SJSA1 (cell line): ENCODE measurements at regions not wholly inside any gene's neighbourhood (a gene's known extent, or its start where the extent isn't known, plus 50 kb on each side); places are given as distances from the start of the nearest gene placed in this dataset.
A peak's percentile ranks its signal among the peaks of the same experiment; 100 is the strongest.

Source experiments
- DNase-seq, 2 experiments: peaks; one replicate each; pipeline ENCODE4 v3.0.0-alpha.2; 2015 to 2020; ENCODE audit warnings: low spot score in 2 of 2, low read depth in 1 of 2
- H3K27ac ChIP-seq: fragments of 250-450 bp; sonication (Bioruptor Pico); 2 replicates; pipeline ENCODE4 v1.5.1; 2020; ENCODE audit warnings: mild to moderate bottlenecking, moderate library complexity
- H3K27me3 ChIP-seq: fragments of 250-450 bp; sonication (Bioruptor Pico); replicated peaks from 2 replicates; pipeline ENCODE4 v1.5.1; 2020; ENCODE audit warnings: mild to moderate bottlenecking, moderate library complexity
- H3K36me3 ChIP-seq: fragments of 250-450 bp; sonication (Bioruptor Pico); 2 replicates; pipeline ENCODE4 v1.5.1; 2020; ENCODE audit warnings: mild to moderate bottlenecking
- H3K4me1 ChIP-seq: fragments of 250-450 bp; sonication (Bioruptor Pico); replicated peaks from 2 replicates; pipeline ENCODE4 v1.6.1; 2021; ENCODE audit warnings: mild to moderate bottlenecking
- H3K4me3 ChIP-seq: fragments of 250-450 bp; sonication (Bioruptor Pico); 2 replicates; pipeline ENCODE4 v1.5.1; 2020; ENCODE audit warnings: mild to moderate bottlenecking
- H3K9me3 ChIP-seq: fragments of 250-450 bp; sonication (Bioruptor Pico); replicated peaks from 2 replicates; pipeline ENCODE4 v1.5.1; 2020; ENCODE audit warnings: mild to moderate bottlenecking

DNA sequence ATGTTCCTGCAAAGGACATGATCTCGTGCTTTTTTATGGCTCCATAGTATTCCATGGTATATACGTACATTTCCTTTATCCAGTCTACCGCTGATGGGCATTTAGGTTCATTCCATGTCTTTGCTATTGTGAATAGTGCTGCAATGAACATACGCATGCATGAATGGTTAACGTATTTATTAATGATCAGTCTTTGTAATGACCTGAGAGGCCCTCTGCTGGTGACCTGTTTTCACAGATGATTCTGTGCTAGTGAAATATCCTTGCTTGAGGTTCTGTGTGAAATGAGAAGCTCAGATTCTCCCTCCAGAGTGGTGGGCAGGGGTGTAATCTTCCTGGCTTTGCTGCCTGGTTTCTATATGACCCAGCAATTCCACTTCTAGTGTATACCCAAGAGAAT lies 160.2 kb upstream of the RASGRP1 start:
- H3K36me3 ChIP-seq, result no peaks in the 10 kb centered on the region
- no peaks in the 10 kb centered on the region for H3K9me3 ChIP-seq
- no peak for DNase-seq
- no peak overlapping the region for H3K27ac ChIP-seq
- H3K4me3 ChIP-seq, result no peak overlapping the region
- H3K4me1 ChIP-seq, result peaks cover 8% of the 10 kb centered on the region
- H3K27me3 ChIP-seq, result no peaks in the 10 kb centered on the region

- Histone ChIP-seq H3K27me3 (no peaks in the 10 kb centered on the region), H3K36me3 (no peaks in the 10 kb centered on the region), H3K4me1 (peaks cover 4% of the 10 kb centered on the region), H3K4me3 (no peak overlapping the region), H3K9me3 (no peaks in the 10 kb centered on the region), H3K27ac (no peak overlapping the region)
- DNase-seq, result no peak
These were observed 161.6 kb upstream of the RASGRP1 start for GRCh38 chr15:38726187-38726586.

GRCh38 chr15:38733331-38733730 lies 168.7 kb upstream of the RASGRP1 start:
- Histone ChIP-seq H3K9me3 (no peaks in the 10 kb centered on the region; the same call in 1 of the 2 replicates), H3K4me3 (no peak overlapping the region), H3K27me3 (no peaks in the 10 kb centered on the region), H3K27ac (no peak overlapping the region), H3K4me1 (no peaks in the 10 kb centered on the region), H3K36me3 (no peaks in the 10 kb centered on the region)
- DNase-seq, result no peak

- no peaks in the 10 kb centered on the region for H3K36me3 ChIP-seq
- H3K27ac ChIP-seq, result peak overlapping the region; percentile 54
- H3K4me1 ChIP-seq, result peaks cover 26% of the 10 kb centered on the region
- no peaks in the 10 kb centered on the region for H3K27me3 ChIP-seq
- DNase-seq, result peak; percentile 79 to 80
- H3K9me3 ChIP-seq, result no peaks in the 10 kb centered on the region
- no peak overlapping the region for H3K4me3 ChIP-seq
These were observed 175.6 kb upstream of the RASGRP1 start for GRCh38 chr15:38740206-38740605.

GRCh38 chr15:38743147-38743546 lies 178.5 kb upstream of the RASGRP1 start:
- H3K27ac ChIP-seq, result no peak overlapping the region
- DNase-seq, result no peak
- H3K4me1 ChIP-seq, result peaks cover 35% of the 10 kb centered on the region
- H3K4me3 ChIP-seq, result no peak overlapping the region
- no peaks in the 10 kb centered on the region for H3K36me3 ChIP-seq
- no peaks in the 10 kb centered on the region for H3K27me3 ChIP-seq
- H3K9me3 ChIP-seq, result no peaks in the 10 kb centered on the region

DNA sequence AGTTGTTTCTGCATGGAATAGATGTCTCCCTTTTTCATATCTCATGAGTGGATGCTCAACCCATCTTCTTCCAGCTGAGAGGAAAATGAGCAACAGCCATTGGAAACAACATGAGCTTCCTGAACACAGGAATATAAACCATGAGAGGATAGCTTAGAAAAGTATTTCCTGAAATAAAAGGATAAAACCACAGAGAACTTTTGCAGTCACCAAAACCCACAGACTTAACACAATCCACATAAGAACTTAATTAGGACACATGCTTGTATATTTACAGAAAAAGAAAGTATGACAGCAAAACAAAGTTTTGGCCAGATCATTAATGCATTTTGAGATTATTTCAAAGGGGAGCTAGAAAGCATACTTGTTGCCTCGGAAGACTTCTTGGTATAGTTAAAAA lies 180.5 kb upstream of the RASGRP1 start:
- Histone ChIP-seq H3K9me3 (no peaks in the 10 kb centered on the region), H3K4me3 (no peak overlapping the region), H3K4me1 (peaks cover 26% of the 10 kb centered on the region), H3K27ac (no peak overlapping the region), H3K27me3 (no peaks in the 10 kb centered on the region), H3K36me3 (no peaks in the 10 kb centered on the region)
- peak in 1 of 2 experiments; percentile 33 for DNase-seq

- DNase-seq, result no peak
- no peak overlapping the region for H3K4me3 ChIP-seq
- H3K27me3 ChIP-seq, result no peaks in the 10 kb centered on the region
- H3K4me1 ChIP-seq, result peaks cover 21% of the 10 kb centered on the region
- no peaks in the 10 kb centered on the region for H3K36me3 ChIP-seq
- no peaks in the 10 kb centered on the region for H3K9me3 ChIP-seq
- no peak overlapping the region for H3K27ac ChIP-seq
These were observed 181.0 kb upstream of the RASGRP1 start for GRCh38 chr15:38745626-38746025.

DNA sequence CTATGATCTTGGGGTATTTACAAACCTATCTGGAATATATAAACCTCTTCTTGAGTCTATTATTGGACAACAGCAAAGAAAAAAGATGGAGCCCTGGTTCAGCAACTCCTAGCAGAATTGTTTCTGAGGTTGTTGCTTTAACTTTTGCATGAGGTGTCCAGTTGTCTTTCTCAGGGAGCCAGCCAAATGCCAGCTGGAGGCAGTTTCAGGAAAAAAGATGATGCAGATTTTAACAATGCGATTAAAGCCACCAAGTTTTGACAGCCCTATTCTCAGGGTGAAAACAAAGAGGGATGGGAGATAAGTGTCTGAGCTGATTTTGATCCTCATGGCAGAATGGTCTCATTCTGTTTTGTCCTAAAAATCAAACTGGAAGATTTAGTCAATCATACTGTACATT lies 181.6 kb upstream of the RASGRP1 start:
- peaks cover 19% of the 10 kb centered on the region for H3K4me1 ChIP-seq
- H3K36me3 ChIP-seq, result no peaks in the 10 kb centered on the region
- no peaks in the 10 kb centered on the region for H3K27me3 ChIP-seq
- DNase-seq, result no peak
- H3K4me3 ChIP-seq, result no peak overlapping the region
- H3K9me3 ChIP-seq, result no peaks in the 10 kb centered on the region
- no peak overlapping the region for H3K27ac ChIP-seq

DNA sequence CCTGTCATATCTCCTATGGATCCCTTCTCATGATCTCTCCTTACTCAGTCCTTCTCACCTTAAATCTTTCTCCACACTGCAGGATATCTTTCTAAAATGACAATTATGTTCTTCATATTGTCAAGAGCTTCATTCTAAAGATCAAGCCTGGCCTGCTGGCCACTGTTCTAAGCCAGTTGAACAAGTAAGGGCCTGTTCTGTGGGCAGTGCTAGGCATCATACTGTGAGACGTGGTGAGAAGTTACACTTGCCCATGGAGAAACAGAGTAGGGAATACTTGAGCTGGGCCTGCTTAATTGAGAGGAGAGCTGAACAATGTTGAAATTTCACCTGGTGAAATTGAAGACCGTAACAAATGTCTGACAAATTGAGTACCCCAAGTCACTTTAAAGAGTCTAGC lies 184.1 kb upstream of the RASGRP1 start:
- Histone ChIP-seq H3K4me3 (no peak overlapping the region), H3K27me3 (no peaks in the 10 kb centered on the region), H3K36me3 (no peaks in the 10 kb centered on the region), H3K9me3 (no peaks in the 10 kb centered on the region), H3K4me1 (peaks cover 19% of the 10 kb centered on the region), H3K27ac (no peak overlapping the region)
- no peak for DNase-seq

- Histone ChIP-seq H3K27ac (no peak overlapping the region), H3K36me3 (no peaks in the 10 kb centered on the region), H3K4me3 (no peak overlapping the region), H3K4me1 (peaks cover 3% of the 10 kb centered on the region), H3K27me3 (no peaks in the 10 kb centered on the region), H3K9me3 (no peaks in the 10 kb centered on the region)
- no peak for DNase-seq
These were observed 186.2 kb upstream of the RASGRP1 start for GRCh38 chr15:38750786-38751185.

GRCh38 chr15:38755718-38756117 lies 191.1 kb upstream of the RASGRP1 start:
- H3K27me3 ChIP-seq, result no peaks in the 10 kb centered on the region
- no peaks in the 10 kb centered on the region for H3K36me3 ChIP-seq
- no peak overlapping the region for H3K27ac ChIP-seq
- H3K4me1 ChIP-seq, result peaks cover 23% of the 10 kb centered on the region
- no peak for DNase-seq
- no peak overlapping the region for H3K4me3 ChIP-seq
- no peaks in the 10 kb centered on the region for H3K9me3 ChIP-seq

GRCh38 chr15:38756441-38756840 lies 191.8 kb upstream of the RASGRP1 start:
- DNase-seq, result no peak
- Histone ChIP-seq H3K36me3 (no peaks in the 10 kb centered on the region), H3K4me1 (peaks cover 23% of the 10 kb centered on the region), H3K27ac (no peak overlapping the region), H3K4me3 (no peak overlapping the region), H3K9me3 (no peaks in the 10 kb centered on the region), H3K27me3 (no peaks in the 10 kb centered on the region)

DNA sequence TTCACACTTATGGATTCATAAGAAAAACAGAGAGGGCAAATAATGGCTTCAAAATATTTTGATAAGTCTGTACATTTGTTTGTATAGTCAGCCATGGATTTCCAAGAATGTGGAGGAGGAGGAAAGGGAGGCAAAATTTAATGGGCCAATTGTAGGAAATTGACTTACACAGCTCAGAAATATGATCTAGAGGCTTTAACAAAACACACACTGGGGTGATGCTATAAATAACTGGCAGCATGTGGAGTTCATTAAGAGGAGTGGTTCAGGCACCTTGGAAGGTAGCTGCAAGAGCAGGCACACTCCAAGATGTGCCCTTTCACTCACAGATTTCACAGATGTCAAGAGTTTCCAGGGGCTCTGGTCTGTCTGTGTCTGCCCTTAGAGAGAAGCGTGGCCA lies 193.4 kb upstream of the RASGRP1 start:
- H3K9me3 ChIP-seq, result no peaks in the 10 kb centered on the region
- no peak overlapping the region for H3K4me3 ChIP-seq
- no peaks in the 10 kb centered on the region for H3K36me3 ChIP-seq
- DNase-seq, result peak; percentile 46 to 82
- peak overlapping the region; percentile 33 for H3K27ac ChIP-seq
- H3K27me3 ChIP-seq, result no peaks in the 10 kb centered on the region
- peaks cover 23% of the 10 kb centered on the region for H3K4me1 ChIP-seq

GRCh38 chr15:38761681-38762080 lies 197.1 kb upstream of the RASGRP1 start:
- DNase-seq, result no peak
- H3K36me3 ChIP-seq, result no peaks in the 10 kb centered on the region
- peaks cover 23% of the 10 kb centered on the region for H3K4me1 ChIP-seq
- no peak overlapping the region for H3K4me3 ChIP-seq
- H3K27me3 ChIP-seq, result no peaks in the 10 kb centered on the region
- no peak overlapping the region for H3K27ac ChIP-seq
- no peaks in the 10 kb centered on the region for H3K9me3 ChIP-seq

DNA sequence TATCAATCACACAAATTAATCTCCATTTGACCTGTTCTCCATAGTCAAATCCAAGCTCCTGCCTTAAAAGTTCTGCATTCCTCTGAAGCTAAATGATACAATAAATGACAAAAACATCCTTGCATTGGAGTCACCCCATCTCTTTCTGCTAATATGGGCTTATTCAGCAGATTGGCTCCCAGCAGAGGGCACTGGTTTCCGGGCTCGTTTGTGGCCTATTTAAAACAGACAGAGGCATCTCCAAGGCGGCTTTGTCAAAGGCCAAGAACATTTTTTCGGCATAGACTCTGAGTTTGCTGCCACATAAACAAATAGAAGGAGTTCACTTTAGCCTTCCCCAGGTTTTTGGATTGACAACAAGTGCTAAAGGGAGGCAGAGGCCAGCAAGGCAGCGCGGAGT lies 204.4 kb upstream of the RASGRP1 start:
- H3K4me1 ChIP-seq, result peaks cover 7% of the 10 kb centered on the region; the same call in 1 of the 2 replicates
- DNase-seq, result peak in 1 of 2 experiments; percentile 21
- no peaks in the 10 kb centered on the region for H3K36me3 ChIP-seq
- H3K27me3 ChIP-seq, result no peaks in the 10 kb centered on the region
- H3K4me3 ChIP-seq, result no peak overlapping the region
- no peaks in the 10 kb centered on the region for H3K9me3 ChIP-seq
- H3K27ac ChIP-seq, result no peak overlapping the region
